NT2/D1 (cell line): ENCODE measurements at regions not wholly inside any gene's neighbourhood (a gene's known extent, or its start where the extent isn't known, plus 50 kb on each side); places are given as distances from the start of the nearest gene placed in this dataset.

Experiments
- SUZ12 ChIP-seq: IDR thresholded peaks from 2 replicates; pipeline ENCODE4 v1.6.1; 2011; ENCODE audit not compliant: insufficient read length, insufficient read depth; ENCODE audit errors: extremely low read depth
- YY1 ChIP-seq: IDR thresholded peaks from 2 replicates; pipeline ENCODE4 v1.6.1; 2011; ENCODE audit not compliant: insufficient read length, insufficient read depth
- ZNF274 ChIP-seq: IDR thresholded peaks from 2 replicates; pipeline ENCODE4 v1.6.1; 2011; ENCODE audit warnings: mild to moderate bottlenecking, low read depth, low read length

DNA sequence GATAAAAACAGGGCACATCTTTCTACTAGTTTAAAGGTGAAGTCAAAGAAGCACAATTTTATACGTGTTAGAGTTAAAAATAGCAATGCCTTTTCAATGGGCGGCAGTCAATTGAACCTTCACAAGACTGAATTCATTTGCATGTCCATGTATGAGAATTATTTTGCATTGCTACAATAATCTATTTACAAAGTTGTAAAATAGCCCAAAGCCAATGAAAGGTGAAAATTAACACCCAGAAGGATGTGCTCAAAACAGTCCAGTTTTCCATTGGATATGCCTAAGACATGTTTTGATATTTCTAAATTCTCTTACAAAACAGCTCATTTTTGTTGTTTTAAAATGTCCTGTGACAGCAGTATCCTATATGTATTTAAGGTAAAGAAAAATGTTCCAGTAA, 425.1 kb upstream of the SYT4 start:
- TF ChIP-seq ZNF274 = no peak
- TF ChIP-seq YY1 = no peak
- no peak for TF ChIP-seq SUZ12
